Midbrain (tissue), 1 donor: ENCODE measurements at regions not wholly inside any gene's neighbourhood (a gene's known extent, or its start where the extent isn't known, plus 50 kb on each side); places are given as distances from the start of the nearest gene placed in this dataset.

ENCODE experiments used
- DNase-seq: peaks from one replicate; lab custom pipeline; 2025; lab: John Stamatoyannopoulos, UW

GRCh38 chr9:1683951-1684350 is 331.2 kb upstream of the SMARCA2 start:
- DNase-seq, result no peak

DNA sequence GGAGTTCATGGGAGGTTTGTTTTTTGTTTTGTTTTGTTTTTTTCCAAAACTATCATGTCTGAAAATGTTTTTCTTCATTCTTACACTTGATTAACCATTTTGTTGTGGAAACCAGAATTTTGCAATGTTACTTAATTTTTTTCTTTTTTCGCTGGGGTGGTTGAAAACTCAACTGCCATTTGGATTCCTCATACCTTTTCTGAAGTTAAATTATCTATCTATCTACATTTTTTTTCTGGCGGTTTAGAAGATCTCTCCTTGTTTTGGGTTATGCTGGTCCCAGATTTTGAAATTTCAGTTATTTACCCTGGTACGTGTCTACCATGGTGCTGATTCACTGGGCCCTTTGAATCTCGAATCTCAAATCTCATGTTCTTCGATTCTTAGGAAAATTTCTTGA is 316.2 kb upstream of the SMARCA2 start:
- no peak for DNase-seq

DNA sequence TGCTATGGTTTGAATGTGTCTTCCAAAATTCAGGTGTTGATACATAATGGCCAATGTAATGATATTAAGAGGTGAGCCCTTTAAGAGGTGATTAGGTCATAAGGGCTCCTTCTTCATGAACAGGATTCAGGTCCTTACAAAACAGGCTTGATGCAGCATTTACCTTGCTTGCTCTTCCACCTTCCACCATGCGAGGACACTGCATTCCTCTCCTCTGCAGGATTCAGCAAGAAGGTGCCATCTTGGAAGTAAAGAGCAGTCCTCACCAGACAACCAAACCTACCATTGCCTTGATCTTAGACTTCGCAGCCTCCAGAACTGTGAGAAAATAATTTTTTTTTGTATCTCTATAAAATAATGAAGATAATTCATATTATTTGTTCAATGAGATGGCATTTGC is 314.0 kb upstream of the SMARCA2 start:
- no peak for DNase-seq

GRCh38 chr9:1702701-1703100 is 312.4 kb upstream of the SMARCA2 start:
- no peak for DNase-seq

DNA sequence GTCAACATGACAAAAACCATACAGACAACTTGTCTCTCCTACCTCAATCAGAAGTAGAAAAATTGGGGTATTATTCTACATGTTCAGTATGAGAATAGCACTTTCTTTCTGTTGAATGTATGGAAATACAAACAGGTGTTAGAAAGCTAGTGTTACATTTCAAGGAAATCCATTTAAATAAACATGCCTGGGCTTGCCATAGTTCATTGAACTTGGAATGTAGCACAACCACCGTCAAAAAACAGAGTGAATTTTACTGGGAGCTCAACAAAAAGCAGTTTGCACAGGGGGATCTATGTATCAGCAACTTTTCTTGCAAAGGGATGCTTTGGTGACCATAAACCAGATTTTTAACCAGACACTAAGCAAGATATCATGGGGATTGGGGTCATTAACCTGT is 307.9 kb upstream of the SMARCA2 start:
- no peak for DNase-seq

DNA sequence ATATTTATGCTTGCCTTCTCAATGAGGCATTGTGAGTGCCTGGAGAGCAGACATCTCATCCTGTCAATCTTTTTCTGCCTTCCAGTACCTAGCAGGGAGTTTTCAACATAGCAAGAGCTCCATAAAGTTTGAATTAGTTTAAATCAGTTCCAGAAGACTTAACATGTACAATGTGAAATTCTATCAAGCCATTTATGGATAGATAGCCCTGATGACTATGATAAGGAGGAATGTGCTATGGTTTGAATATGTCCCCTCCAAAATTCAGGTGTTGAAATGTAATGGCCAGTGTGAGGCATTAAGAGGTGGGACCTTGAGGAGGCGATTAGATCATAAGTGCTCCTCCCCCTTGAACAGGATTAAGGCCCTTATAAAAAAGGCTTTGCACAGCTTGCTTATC is 306.9 kb upstream of the SMARCA2 start:
- DNase-seq, result no peak

DNA sequence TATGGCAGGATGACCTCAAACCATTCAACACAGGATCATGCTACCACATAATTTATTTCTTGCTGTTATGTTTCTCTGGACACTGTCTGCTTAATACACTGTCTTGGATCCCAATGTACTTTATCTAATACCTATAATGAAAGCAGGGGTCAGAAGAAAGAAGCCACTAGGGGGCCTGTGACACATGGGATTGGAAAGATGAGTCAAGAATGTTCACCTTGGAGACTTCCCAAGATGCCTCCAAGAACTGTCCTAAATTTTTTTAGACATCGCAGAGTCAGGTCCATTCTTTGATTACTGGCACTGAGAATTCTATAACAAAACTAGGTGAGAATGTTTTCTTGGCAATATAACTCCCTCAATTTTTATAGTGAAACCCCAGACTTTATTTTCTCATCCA is 305.8 kb upstream of the SMARCA2 start:
- no peak for DNase-seq

DNA sequence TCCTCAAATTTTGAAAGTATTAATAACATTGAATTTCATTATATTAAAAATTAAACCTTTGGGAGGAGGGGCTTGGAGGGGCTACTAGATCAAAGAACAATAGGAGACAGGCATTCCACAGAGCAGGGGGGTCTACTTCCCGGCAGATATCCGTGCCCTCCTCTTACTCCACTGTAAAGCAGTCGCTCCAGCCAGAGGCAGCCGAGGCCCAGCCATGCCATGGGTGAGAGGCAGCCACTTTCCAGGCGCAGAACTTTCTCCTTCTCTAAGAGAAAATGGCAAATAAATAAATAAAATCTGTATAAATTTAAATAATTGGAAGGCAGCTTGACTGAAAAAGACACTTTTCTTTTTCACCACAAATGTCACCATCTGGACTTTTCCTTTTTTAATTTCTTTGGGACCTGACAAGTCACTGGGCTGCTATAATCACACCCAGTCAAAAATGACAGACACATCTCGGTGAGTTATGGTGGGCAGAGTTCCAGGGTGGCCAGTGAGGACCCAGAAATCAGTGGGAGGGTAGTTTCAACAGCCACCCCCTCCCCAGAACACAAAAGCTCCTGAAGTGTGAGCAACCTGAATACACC is 302.2 kb upstream of the SMARCA2 start:
- no peak for DNase-seq

- no peak for DNase-seq
Measured at GRCh38 chr9:1713841-1714240, 301.3 kb upstream of the SMARCA2 start.

- no peak for DNase-seq
Measured at GRCh38 chr9:1717882-1718281, 297.3 kb upstream of the SMARCA2 start.

DNA sequence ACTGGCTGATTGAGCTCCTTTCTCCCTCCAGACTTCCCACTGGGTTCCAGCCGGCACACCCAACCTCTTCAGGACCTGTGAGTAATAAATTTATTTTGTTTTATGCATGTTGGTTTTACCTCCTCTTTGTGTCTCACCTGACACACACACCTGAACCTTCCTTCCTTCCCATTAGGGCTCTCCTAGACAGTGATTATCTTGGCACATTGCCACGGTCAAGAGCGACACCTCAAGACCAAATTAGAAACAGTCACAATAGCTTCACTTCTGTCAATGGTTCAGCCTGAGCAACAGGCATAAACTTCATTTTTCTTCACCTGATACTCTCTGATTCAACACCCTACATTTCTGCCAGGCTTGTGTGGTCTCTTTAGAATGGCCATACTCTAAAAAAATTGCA is 296.3 kb upstream of the SMARCA2 start:
- no peak for DNase-seq

GRCh38 chr9:1721196-1721595 is 294.0 kb upstream of the SMARCA2 start:
- DNase-seq, result no peak

DNA sequence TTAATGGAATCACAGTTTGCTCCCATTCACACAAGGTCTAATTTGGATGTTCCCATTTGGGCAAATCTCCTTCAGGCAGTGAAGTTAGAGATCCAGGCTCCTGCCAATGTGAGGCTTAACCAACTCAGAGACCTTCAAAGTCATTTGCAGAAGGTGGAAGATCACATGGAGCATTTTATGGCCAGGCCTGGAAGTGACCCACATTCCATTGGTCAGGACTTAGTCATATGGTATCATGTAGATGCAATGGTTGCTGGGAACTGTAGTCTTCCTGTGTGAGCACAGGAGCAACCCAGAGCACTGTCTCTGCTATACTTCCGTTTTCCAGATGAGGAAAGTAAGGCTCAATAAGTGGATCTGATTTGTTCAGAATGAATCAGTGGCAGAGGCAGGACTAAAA is 292.7 kb upstream of the SMARCA2 start:
- DNase-seq, result no peak

DNA sequence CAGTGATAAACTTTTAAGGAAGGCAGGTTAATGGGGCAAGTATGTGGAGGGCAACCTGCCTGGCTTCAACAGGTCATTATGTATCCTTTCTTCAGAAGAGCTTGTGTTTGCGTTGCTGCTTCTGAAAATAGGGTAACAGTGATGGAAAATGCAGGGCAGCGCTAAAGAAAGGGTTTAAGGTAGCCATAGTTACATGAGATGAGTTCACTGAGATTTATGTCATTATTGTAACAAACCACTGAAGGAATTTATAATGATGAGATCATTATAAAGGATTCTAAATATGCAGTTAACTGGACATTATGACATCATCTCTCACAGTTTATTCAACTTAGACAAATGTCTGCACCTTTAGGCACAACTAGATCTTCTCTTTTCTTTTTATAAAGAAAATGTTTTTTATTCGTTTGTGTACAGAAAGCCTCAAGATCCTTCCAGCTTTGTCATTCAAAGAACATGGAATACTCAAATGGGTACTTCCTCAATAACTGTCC is 291.6 kb upstream of the SMARCA2 start:
- no peak for DNase-seq

DNA sequence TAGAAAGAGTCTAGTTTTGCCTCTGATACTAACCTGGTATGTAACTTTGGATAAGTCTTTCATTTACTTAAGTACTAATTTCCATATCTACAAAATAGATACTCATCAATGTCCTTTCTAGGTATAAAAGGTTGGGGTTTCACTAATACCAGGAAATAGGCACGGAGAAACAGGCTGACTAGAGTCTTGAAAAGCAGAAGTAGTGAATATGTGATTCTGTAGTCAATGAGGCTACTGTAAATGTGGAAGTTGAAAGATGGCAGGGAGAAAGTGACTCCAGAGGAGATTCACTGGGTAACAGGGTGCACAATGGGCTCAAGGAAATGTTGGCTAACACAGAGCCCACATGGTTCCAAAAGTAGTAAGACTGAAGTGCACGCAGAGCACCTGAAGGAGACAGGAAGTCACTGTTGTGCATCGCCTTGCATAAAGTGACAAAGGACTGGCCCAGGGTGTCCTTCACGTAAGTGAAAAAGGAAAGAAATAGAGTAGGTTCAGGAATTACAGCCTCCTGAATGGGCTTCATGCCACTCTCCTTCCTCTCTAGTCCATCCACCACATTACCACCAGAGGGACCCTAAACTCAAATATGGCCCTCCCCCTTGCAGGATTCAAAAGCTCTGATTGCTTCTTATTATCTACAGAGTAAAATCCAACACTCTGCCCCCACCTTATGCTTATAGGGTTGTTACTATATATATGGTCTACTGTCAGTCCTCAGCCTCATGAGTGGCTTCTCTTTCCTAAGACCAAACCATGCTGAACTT is 288.0 kb upstream of the SMARCA2 start:
- no peak for DNase-seq

DNA sequence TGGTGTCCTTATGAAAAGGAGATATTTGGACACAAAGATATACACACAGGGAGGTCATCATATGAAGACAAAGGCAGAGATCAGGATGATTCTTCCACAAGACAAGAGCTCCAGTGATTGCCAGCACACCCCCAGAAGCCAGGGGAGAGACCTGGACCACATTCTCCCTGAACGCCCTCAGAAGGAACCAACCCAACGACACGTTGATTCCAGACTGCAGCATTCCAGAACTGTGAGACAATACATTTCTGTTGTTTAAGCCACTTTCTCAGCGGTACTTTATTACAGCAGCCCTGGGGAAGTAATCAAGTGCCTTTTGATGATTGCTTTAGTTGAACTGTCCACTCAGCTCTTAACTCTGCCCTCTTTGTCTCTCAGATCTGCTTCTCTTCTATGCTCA is 285.5 kb upstream of the SMARCA2 start:
- DNase-seq, result no peak

DNA sequence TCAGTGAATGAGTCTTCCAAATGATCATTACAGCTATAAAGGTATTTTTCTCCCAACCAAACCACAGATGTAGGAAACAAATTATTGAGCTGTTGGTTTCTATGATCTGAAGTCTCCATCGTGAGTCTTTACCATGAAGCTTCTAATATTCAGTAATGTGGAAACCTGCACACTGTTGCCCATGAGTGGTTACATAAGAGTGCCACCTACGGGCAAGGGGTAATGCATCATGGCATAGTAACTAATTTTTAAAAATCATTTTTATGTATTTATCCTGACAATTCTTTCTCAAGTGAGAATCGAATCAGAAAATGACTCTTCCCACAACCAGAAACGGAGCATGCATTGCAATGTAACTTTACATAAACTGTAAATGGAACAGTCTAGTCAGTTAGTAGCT is 282.5 kb upstream of the SMARCA2 start:
- DNase-seq, result no peak

GRCh38 chr9:1738511-1739100 is 276.5 kb upstream of the SMARCA2 start:
- DNase-seq, result no peak

DNA sequence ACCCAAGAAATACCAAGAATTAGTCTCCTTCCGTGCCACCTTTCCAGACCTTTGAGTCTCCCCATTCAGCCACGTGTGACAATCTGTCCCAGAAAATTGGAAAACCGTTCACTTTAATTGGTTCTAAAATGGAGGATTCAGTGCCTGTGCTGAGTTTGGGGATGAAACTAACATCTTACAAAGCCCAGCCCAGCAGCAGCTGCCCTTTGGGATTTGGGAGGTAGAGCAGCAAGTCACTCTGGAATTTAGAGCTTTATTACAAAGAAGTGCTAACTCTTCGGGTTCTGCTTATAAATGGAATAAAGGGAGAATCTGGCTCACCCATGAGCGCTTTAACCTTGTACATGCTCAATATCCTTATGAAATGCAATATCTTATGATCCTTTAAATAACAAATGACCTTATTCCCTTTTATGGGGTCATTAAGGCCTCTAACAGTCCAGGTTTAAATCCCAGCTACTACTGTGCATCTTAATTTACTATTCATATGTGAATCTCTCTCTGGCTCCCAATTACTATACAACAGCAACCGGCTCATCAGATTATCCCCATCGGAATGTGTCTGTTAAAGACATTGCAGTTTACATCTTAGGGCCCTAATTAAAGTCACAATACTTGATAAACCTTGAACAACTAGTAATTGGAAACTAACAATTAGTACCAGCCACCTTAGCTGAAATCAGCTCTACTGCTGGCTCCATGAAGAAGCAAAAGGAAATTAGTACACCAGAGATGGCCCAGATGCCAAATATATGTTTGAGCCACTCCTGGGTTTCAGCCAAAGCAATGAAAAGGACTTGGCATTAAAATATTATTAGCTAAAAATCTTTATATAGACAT is 271.8 kb upstream of the SMARCA2 start:
- no peak for DNase-seq

DNA sequence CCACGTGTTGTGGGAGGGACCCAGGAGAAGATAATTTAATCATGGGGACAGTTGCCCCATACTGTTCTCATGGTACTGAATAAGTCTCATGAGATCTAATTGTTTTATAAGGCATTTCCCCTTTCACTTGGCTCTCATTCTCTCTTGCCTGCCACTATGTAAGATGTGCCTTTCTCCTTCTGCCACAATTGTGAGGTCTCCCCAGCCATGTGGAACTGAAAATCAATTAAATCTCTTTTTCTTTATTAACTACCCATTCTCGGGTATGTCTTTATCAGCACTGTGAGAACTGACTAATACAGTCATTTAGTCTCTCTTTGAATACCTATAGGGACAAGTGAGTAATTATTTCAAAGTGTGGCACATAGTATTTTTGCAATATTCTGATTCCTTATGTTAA is 269.2 kb upstream of the SMARCA2 start:
- no peak for DNase-seq

DNA sequence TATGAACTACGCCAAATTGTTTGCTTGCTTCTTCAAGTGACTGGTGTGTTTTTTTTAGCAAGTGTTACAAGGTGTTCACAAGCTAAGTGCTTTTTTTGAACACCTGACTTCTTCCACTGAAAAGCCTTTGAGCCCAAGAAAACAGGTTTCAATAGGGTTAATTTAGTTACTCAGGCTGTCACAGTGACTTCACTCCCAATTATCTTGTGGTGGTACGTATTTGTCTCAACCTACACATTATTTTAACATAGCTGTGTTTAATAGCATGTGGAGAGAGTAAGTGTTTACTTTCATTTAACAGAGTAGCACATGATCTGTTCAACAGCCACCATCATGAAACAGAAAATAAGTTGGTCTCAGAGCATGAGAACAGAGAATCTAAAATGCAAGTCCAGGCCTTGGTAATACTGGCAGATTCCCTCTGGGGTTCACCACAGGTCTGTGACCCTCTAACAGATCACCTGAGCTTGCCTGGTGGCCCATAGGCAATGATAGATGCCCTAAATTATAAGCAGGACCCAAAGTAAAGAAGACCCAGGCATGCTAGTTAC is 267.7 kb upstream of the SMARCA2 start:
- no peak for DNase-seq

- DNase-seq, result no peak
Measured at GRCh38 chr9:1748407-1748806, 266.7 kb upstream of the SMARCA2 start.
